K562 (cell line): ENCODE measurements at regions not wholly inside any gene's neighbourhood (a gene's known extent, or its start where the extent isn't known, plus 50 kb on each side); places are given as distances from the start of the nearest gene placed in this dataset.

ENCODE experiments used
- ATAC-seq: fragments of 200-7000 bp; cut with Tn5 transposase; 3 replicates; pipeline ENCODE4 v1.9.1; 2020; ENCODE audit warnings: moderate library complexity
- BruUV-seq: library from RNA; stranded (reverse); fragments of 400-500 nt; replicated peaks from 2 replicates; lab custom pipeline; 2021; lab: Mats Ljungman, UMichigan
- CTCF ChIA-PET: fragments of 300-600 bp; formaldehyde crosslinking; extraction: SDS; loops from one replicate; lab custom pipeline; 2021; ENCODE audit warnings: low intra/inter-chr PET ratio; lab: Yijun Ruan, JAX
- POLR2A ChIA-PET: fragments of 300-600, 350-650 bp; sonication (Branson Sonifier 250); formaldehyde crosslinking; extraction: SDS; loops from one replicate; lab custom pipeline; 2021; ENCODE audit warnings: antibody characterized with exemption, inconsistent platforms; lab: Yijun Ruan, JAX
- DNase-seq, 4 experiments: peaks; one replicate each; pipeline versions ENCODE4 v3.0.0 to v3.0.0-alpha.2; 2011 to 2018; ENCODE audit warnings: low spot score in 3 of 4, mixed read lengths in 3 of 4; ENCODE audit errors: extremely low read depth in 1 of 4
- FAIRE-seq: peaks from 2 replicates; lab custom pipeline; 2011; peaks lifted over from hg19 to GRCh38; lab: Jason Lieb, UNC
- H2AFZ ChIP-seq: 2 replicates; pipeline ENCODE4 v1.6.0; 2011; ENCODE audit warnings: low read depth, low read length, control low read depth, inconsistent platforms
- H3K27ac ChIP-seq: fragments of 200-600 bp; 3 replicates; pipeline ENCODE4 v1.8.0; 2011; ENCODE audit warnings: low read depth, mild to moderate bottlenecking, control low read depth, inconsistent platforms, low read length, moderate library complexity, mixed read lengths; ENCODE audit errors: extremely low read depth
- H3K27me3 ChIP-seq, 2 experiments: fragments of 300-600 bp in 1 of 2; 2 replicates in 1 of 2; 3 replicates in 1 of 2; pipeline versions ENCODE4 v1.6.0 to v1.8.0; 2011; ENCODE audit warnings: inconsistent platforms in 2 of 2, low read length in 2 of 2, mild to moderate bottlenecking in 1 of 2, mixed read lengths in 1 of 2, moderate library complexity in 1 of 2; ENCODE audit not compliant: control insufficient read depth in 2 of 2, insufficient read depth in 2 of 2
- H3K36me3 ChIP-seq: fragments of 300-600 bp; 3 replicates; pipeline ENCODE4 v1.8.0; 2011; ENCODE audit warnings: mild to moderate bottlenecking, low read length, inconsistent platforms; ENCODE audit not compliant: control insufficient read depth, insufficient read depth
- H3K4me1 ChIP-seq, 2 experiments: fragments of 200-600 bp in 1 of 2; replicated peaks in 1 of 2; 2 replicates in 1 of 2; 3 replicates in 1 of 2; pipeline versions ENCODE4 v1.5.1 to v1.8.0; 2011; ENCODE audit warnings: inconsistent platforms in 2 of 2, low read length in 2 of 2, mild to moderate bottlenecking in 1 of 2, mixed read lengths in 1 of 2, moderate library complexity in 1 of 2; ENCODE audit not compliant: control insufficient read depth in 2 of 2, insufficient read depth in 2 of 2
- H3K4me2 ChIP-seq: 2 replicates; pipeline ENCODE4 v1.6.1; 2011; ENCODE audit warnings: low read length, control low read depth, inconsistent platforms, mixed read lengths; ENCODE audit not compliant: insufficient read depth
- H3K4me3 ChIP-seq: fragments of 200-600 bp; sonication (generic), shearing (Covaris generic); 2 replicates; pipeline ENCODE4 v1.5.1; 2016; ENCODE audit warnings: control low read depth, inconsistent platforms
- H3K79me2 ChIP-seq: fragments of 200-600 bp; 3 replicates; pipeline ENCODE4 v1.8.0; 2011; ENCODE audit warnings: low read length, inconsistent platforms; ENCODE audit not compliant: control insufficient read depth, insufficient read depth
- H3K9ac ChIP-seq, 2 experiments: 2 replicates each; pipeline versions ENCODE4 v1.6.0 to v1.6.1; 2011; ENCODE audit warnings: low read depth in 2 of 2, low read length in 2 of 2, control low read depth in 1 of 2, inconsistent platforms in 1 of 2, mild to moderate bottlenecking in 1 of 2, mixed read lengths in 1 of 2; ENCODE audit not compliant: insufficient read depth in 1 of 2
- H3K9me1 ChIP-seq: one replicate; pipeline ENCODE4 v1.6.0; 2011; ENCODE audit warnings: inconsistent platforms, mild to moderate bottlenecking, low read length, moderate library complexity; ENCODE audit not compliant: control insufficient read depth, insufficient read depth
- H3K9me3 ChIP-seq: replicated peaks from 2 replicates; pipeline ENCODE4 v1.5.1; 2011; ENCODE audit warnings: low read depth, low read length, inconsistent platforms; ENCODE audit not compliant: control insufficient read depth, insufficient read depth
- H4K20me1 ChIP-seq: replicated peaks from 2 replicates; pipeline ENCODE4 v1.6.1; 2011; ENCODE audit warnings: low read length, inconsistent platforms, mixed read lengths; ENCODE audit not compliant: control insufficient read depth, insufficient read depth
- ARNT ChIP-seq, 2 experiments: fragments of 450-650 bp; IDR thresholded peaks; 2 replicates each; pipeline ENCODE4 v1.6.1; 2016; ENCODE audit warnings: mild to moderate bottlenecking in 1 of 2
- BMI1 ChIP-seq: fragments of 150-350 bp; IDR thresholded peaks from 2 replicates; pipeline ENCODE4 v1.6.1; 2014; ENCODE audit warnings: low read length
- BRF2 ChIP-seq: IDR thresholded peaks from 3 replicates; pipeline ENCODE4 v1.6.1; 2011; ENCODE audit warnings: borderline replicate concordance, mild to moderate bottlenecking; ENCODE audit not compliant: insufficient read length, insufficient read depth
- CLOCK ChIP-seq: fragments of 250-450 bp; sonication (Bioruptor Pico); IDR thresholded peaks from 2 replicates; pipeline ENCODE4 v1.4.0; 2020; ENCODE audit warnings: mild to moderate bottlenecking, moderate library complexity, borderline replicate concordance
- FOXM1 ChIP-seq, 2 experiments: fragments of 450-650 bp in 1 of 2; sonication (generic) in 1 of 2; formaldehyde crosslinking in 1 of 2; IDR thresholded peaks; 2 replicates each; pipeline versions ENCODE4 v1.6.1 to v1.9.0; 2017 to 2022; ENCODE audit warnings: low read depth in 2 of 2, mild to moderate bottlenecking in 2 of 2, missing genetic modification reagents in 1 of 2, moderate library complexity in 1 of 2
- GTF2B ChIP-seq: IDR thresholded peaks from 2 replicates; pipeline ENCODE4 v1.6.1; 2011; ENCODE audit not compliant: insufficient read length; ENCODE audit errors: extremely low read depth
- KDM2B ChIP-seq: fragments of 250-450 bp; sonication (Bioruptor Pico); IDR thresholded peaks from 2 replicates; pipeline ENCODE4 v1.8.0; 2021; ENCODE audit warnings: mild to moderate bottlenecking, moderate library complexity
- L3MBTL2 ChIP-seq: fragments of 450-650 bp; IDR thresholded peaks from 2 replicates; pipeline ENCODE4 v1.6.1; 2016; ENCODE audit warnings: mild to moderate bottlenecking, moderate library complexity
- NFIC ChIP-seq: fragments of 450-650 bp; IDR thresholded peaks from 2 replicates; pipeline ENCODE4 v1.6.1; 2017; ENCODE audit warnings: mild to moderate bottlenecking, inconsistent platforms
- PPARD ChIP-seq: fragments of 250-450 bp; sonication (Bioruptor Pico); IDR thresholded peaks from 2 replicates; pipeline ENCODE4 v1.8.0; 2022; ENCODE audit warnings: inconsistent platforms, mild to moderate bottlenecking, moderate library complexity
- RBFOX2 ChIP-seq: fragments of 200-400 bp; formaldehyde crosslinking; IDR thresholded peaks from 2 replicates; pipeline ENCODE4 v1.6.1; 2017; ENCODE audit warnings: low read depth, mild to moderate bottlenecking, low read length, moderate library complexity
- SIRT6 ChIP-seq: IDR thresholded peaks from one replicate; pipeline ENCODE4 v1.6.1; 2012; ENCODE audit warnings: low read depth, mild to moderate bottlenecking, control low read depth, inconsistent platforms, low read length, moderate library complexity
- TCF15 ChIP-seq: fragments of 250-450 bp; sonication (Bioruptor Pico); IDR thresholded peaks from 2 replicates; pipeline ENCODE4 v1.8.0; 2022; ENCODE audit warnings: moderate library complexity, mild to moderate bottlenecking, inconsistent platforms
- ZNF277 ChIP-seq: fragments of 250-450 bp; sonication (Bioruptor Pico); IDR thresholded peaks from 2 replicates; pipeline ENCODE4 v1.8.0; 2022; ENCODE audit warnings: inconsistent platforms, mild to moderate bottlenecking, moderate library complexity, borderline replicate concordance
- ZNF445 ChIP-seq: fragments of 250-450 bp; sonication (Bioruptor Pico); IDR thresholded peaks from 2 replicates; pipeline ENCODE4 v1.4.0; 2020; ENCODE audit warnings: low read depth, mild to moderate bottlenecking, moderate library complexity
- ZNF583 ChIP-seq: fragments of 250-450 bp; sonication (Bioruptor Pico); IDR thresholded peaks from 2 replicates; pipeline ENCODE4 v1.4.0; 2020
- ZNF76 ChIP-seq: fragments of 250-450 bp; sonication (Bioruptor Pico); IDR thresholded peaks from 2 replicates; pipeline ENCODE4 v1.4.0; 2020; ENCODE audit warnings: mild to moderate bottlenecking, moderate library complexity, borderline replicate concordance
- WGBS: fragments of 100-300 bp; shearing (Covaris generic); methylation state at CpG from one replicate; pipeline ENCODE4 v1.1.6; 2016; ENCODE audit warnings: low coverage, mixed read lengths; ENCODE audit not compliant: insufficient coverage; ENCODE audit errors: missing lambda C conversion rate; 5-methylcytosine and 5-hydroxymethylcytosine counted together
- in situ Hi-C: fragments of 300-500 bp; cut with MboI; formaldehyde crosslinking; loops from 4 replicates; pipeline ENCODE4 v1.15.0; 2018; ENCODE audit warnings: inconsistent platforms, mixed read lengths
- intact Hi-C: fragments of 100-400 bp; cut with micrococcal nuclease; formaldehyde crosslinking; loops from 2 replicates; pipeline ENCODE4 v1.14.2; 2022

- Histone ChIP-seq H3K27ac (no peak overlapping the region), H3K4me2 (no peak overlapping the region), H4K20me1 (0 out of 2 replicates have a peak, but pooled peaks cover 3% of the 10 kb centered on the region), H3K4me3 (no peak overlapping the region), H2AFZ (no peak overlapping the region), H3K9ac (no peak overlapping the region), H3K4me1 (no peaks in the 10 kb centered on the region), H3K36me3 (no peaks in the 10 kb centered on the region), H3K9me3 (no peaks in the 10 kb centered on the region), H3K9me1 (no peaks in the 10 kb centered on the region), H3K27me3 (peaks cover 0 to 17% of the 10 kb centered on the region in 2 experiments; a peak in 1 of 5 replicates), H3K79me2 (no peaks in the 10 kb centered on the region)
- intact Hi-C loops (no loop called here), in situ Hi-C loops (no loop called here)
- DNase-seq = no peak
- ChIA-PET CTCF (no interaction called here), POLR2A (no interaction called here)
- WGBS = 4% methylated on average over 3 of the region's 3 CpGs
- no TSS peak for BruUV-seq
- no peak for ATAC-seq
- FAIRE-seq = no peak
- TF ChIP-seq ARNT (IDR thresholded peaks at IDR 0.05) = no peak
- no peak for TF ChIP-seq BMI1
- TF ChIP-seq NFIC = no peak
- TF ChIP-seq SIRT6 = no peak
- TF ChIP-seq ZNF76 (CRISPR knock-in tag) = no peak
- no peak for TF ChIP-seq RBFOX2
- no peak for TF ChIP-seq ZNF277 (CRISPR knock-in tag)
- no peak for TF ChIP-seq PPARD (CRISPR knock-in tag)
- TF ChIP-seq L3MBTL2 = no peak
- no peak for TF ChIP-seq BRF2
- TF ChIP-seq CLOCK (CRISPR knock-in tag) = no peak
- no peak for TF ChIP-seq ZNF445 (CRISPR knock-in tag)
- no peak for TF ChIP-seq TCF15
- TF ChIP-seq KDM2B = no peak
- TF ChIP-seq ZNF583 (CRISPR knock-in tag) = no peak
- no peak for TF ChIP-seq GTF2B
- no peak for TF ChIP-seq FOXM1 (IDR thresholded peaks at IDR 0.05; ENCODE audit: low read depth)
- no peak for TF ChIP-seq FOXM1 (CRISPR knock-in tag; IDR thresholded peaks at IDR 0.05; ENCODE audit: low read depth)
Measured at GRCh38 chr22:47604563-47604962, 842.1 kb downstream of the TBC1D22A start.
